SK-N-MC (cell line): ENCODE measurements at regions not wholly inside any gene's neighbourhood (a gene's known extent, or its start where the extent isn't known, plus 50 kb on each side); places are given as distances from the start of the nearest gene placed in this dataset.

Experiments
- EZH2 ChIP-seq: fragments of 200-600 bp; sonication (generic); IDR thresholded peaks from one replicate; pipeline ENCODE4 v1.6.1; 2017; ENCODE audit warnings: antibody characterized with exemption
- POLR2AphosphoS5 ChIP-seq: IDR thresholded peaks from 2 replicates; pipeline ENCODE4 v1.6.1; 2012; ENCODE audit warnings: mild to moderate bottlenecking, low read depth, low read length, borderline replicate concordance

GRCh38 chr16:75983296-75983695 is 257.0 kb upstream of the CPHXL start:
- TF ChIP-seq EZH2 (no peak), POLR2AphosphoS5 (no peak)
